Ectodermal cell (in vitro differentiated cells): ENCODE measurements at regions not wholly inside any gene's neighbourhood (a gene's known extent, or its start where the extent isn't known, plus 50 kb on each side); places are given as distances from the start of the nearest gene placed in this dataset.
"Not testable (repeated sequence)": the region's sequence is repeated elsewhere in the genome, so short reads cannot be mapped to it uniquely, and the experiment has no call there.

Experiments
- H3K27ac ChIP-seq: 2 replicates; pipeline ENCODE4 v1.7.0; 2013; ENCODE audit warnings: mild to moderate bottlenecking, low read depth, low read length; ENCODE audit not compliant: insufficient read depth, poor library complexity, severe bottlenecking
- H3K27me3 ChIP-seq: 2 replicates; pipeline ENCODE4 v1.7.0; 2013; ENCODE audit warnings: mild to moderate bottlenecking, low read length; ENCODE audit not compliant: insufficient read depth, control insufficient read depth, poor library complexity, severe bottlenecking
- H3K36me3 ChIP-seq: one replicate; pipeline ENCODE4 v1.7.0; 2013; ENCODE audit warnings: low read length; ENCODE audit not compliant: control insufficient read depth, insufficient read depth
- H3K4me1 ChIP-seq: one replicate; pipeline ENCODE4 v1.7.0; 2013; ENCODE audit warnings: low read length; ENCODE audit not compliant: control insufficient read depth, insufficient read depth
- H3K4me3 ChIP-seq: 2 replicates; pipeline ENCODE4 v1.7.0; 2013; ENCODE audit warnings: low read depth, low read length, control low read depth; ENCODE audit not compliant: insufficient read depth
- H3K9me3 ChIP-seq: 2 replicates; pipeline ENCODE4 v1.7.0; 2013; ENCODE audit warnings: mild to moderate bottlenecking, low read length, moderate library complexity; ENCODE audit not compliant: control insufficient read depth
- whole genome bisulfite sequencing, 2 experiments: methylation state at CpG; one replicate each; pipeline ENCODE4 v1.1.7; 2013; ENCODE audit warnings: missing lambda C conversion rate in 2 of 2; 5-methylcytosine and 5-hydroxymethylcytosine counted together

DNA sequence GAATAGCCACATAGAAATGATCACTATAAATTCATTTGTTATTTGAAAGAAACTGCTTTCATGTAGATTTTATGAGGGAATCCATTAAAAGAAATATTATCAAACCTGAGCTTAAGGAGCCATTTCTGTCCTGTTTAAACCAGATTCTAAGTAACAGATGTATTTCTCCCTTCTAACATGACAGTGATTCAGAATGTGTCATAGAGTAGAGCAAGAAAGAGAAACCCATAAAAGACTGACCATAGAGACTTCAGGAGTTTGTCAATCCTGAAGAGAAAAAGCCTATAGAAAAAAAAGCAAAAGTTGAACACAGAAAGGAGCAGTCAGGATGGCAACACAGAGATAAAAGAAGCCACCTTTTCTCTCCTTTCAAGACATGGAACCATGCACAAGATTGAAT, 390.6 kb downstream of the PRIM2 start:
- not testable (repeated sequence) for H3K27ac ChIP-seq, H3K27me3 ChIP-seq, H3K4me3 ChIP-seq, H3K9me3 ChIP-seq, H3K36me3 ChIP-seq, H3K4me1 ChIP-seq

DNA sequence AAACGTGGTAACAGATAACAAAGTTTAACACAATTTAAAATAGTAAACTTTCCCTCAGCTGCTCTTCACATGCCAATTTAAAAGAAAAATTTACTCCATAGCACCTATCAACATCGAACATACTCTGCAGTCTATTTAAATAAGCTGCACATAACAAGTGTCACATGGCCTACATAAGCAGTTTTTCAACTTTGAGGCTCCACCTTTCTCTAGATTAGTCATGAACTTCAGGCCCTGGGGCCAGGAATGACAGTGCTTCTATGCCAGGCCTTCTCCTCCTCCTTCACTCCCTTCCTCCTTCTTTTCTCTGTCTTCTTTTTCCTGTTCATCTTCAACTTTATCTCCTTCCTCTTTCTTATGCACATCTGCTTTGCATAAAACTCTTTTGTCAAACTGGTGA, 405.1 kb downstream of the PRIM2 start:
- H3K4me1 ChIP-seq, H3K9me3 ChIP-seq, H3K36me3 ChIP-seq, H3K27me3 ChIP-seq, H3K27ac ChIP-seq, H3K4me3 ChIP-seq: not testable (repeated sequence)
- 74 to 84% methylated on average over 1 of the region's 2 CpGs for WGBS, 2 experiments

DNA sequence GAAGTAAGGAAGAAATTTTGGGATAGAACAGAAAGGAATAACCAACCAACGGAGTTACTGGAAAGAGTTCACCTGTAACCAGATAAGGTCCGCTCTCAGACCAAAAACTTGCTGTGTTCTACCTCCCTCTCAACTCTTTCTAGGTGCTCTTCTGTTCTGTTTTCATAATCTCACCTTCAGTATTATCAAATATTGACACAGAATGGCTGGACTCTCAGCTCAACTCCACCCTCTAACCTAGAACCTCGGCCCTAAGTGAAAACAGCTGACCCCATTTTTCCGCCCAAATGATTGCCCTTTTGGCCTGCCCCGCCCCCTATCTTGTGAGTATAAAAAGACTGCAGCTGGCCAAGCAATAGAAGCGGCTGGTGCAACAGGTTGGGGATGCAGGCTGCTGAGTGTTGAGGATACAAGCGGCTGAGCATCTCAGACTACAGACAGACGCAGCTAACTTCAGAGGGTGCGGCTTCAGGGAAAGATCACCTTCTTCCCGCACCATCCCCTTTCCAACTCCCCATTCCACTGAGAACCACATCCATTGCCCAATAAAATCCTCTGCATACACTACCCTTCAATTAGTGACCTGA, 406.5 kb downstream of the PRIM2 start:
- H3K9me3 ChIP-seq, H3K27ac ChIP-seq, H3K4me3 ChIP-seq, H3K4me1 ChIP-seq, H3K27me3 ChIP-seq, H3K36me3 ChIP-seq: not testable (repeated sequence)
- WGBS, 2 experiments = 81 to 82% methylated on average over 9 to 10 of the region's 10 CpGs

DNA sequence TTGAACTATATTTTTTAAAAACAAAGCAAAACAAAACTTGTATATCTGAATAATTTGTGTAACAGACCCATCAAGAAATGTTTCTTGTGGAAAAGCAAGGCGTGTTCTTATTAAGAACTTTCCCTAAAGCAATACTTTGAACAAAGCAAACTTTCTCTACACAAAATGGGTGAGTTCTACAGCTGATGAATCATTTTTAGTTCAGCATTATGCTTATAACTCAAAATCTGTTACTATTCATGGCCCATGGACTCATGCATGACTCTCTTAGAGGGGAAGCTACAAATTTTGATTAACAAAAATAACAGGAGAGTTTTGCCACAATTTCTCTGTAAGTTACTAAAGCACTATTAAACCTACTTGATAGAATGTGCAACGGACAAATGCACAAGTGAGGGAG, 412.0 kb downstream of the PRIM2 start:
- not testable (repeated sequence) for H3K36me3 ChIP-seq, H3K27me3 ChIP-seq, H3K27ac ChIP-seq, H3K4me1 ChIP-seq, H3K4me3 ChIP-seq, H3K9me3 ChIP-seq
- WGBS, 2 experiments = no CpG with 5 or more reads among the region's 2 CpGs

DNA sequence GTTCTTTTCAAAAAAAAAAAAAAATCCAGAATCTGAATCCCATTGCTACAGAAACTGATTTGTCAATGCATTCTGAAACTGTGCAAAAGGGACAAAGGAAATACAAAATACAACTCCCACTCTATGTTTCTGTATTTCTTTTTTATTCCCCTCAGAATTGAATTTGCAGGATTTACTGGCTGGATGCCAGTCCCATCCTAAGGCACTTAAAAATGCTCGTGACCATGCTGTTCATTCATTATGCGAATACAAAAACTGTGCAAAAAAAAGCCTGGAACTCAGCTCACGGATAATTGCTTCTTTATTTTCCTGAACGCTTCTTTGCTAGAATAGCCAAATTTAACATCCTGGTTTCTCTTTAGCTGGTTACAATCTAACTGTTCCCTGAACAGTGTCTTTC, 413.3 kb downstream of the PRIM2 start:
- H3K36me3 ChIP-seq, H3K9me3 ChIP-seq, H3K4me3 ChIP-seq, H3K4me1 ChIP-seq, H3K27ac ChIP-seq, H3K27me3 ChIP-seq: not testable (repeated sequence)
- 84 to 89% methylated on average over 4 of the region's 4 CpGs for WGBS, 2 experiments

DNA sequence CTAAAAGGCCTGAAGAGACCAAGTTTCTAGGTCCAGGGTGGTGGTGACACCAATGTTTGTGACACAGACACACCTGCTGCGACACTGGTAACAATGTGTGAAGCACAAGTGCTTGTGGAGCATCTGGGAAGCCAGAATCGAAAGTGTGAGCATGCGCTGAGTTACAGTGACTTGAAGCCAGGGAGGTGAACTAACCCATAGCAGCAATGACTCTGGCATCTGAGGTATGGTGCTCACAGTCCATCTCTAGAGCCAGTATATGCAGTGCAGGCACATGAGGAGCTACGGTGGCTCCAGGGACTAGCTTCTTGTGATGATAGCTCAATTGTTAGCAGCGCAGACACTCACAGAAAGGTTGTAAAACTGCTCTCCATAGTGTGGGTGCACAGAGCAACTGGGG, 430.3 kb downstream of the PRIM2 start:
- not testable (repeated sequence) for H3K27me3 ChIP-seq, H3K36me3 ChIP-seq, H3K4me3 ChIP-seq, H3K9me3 ChIP-seq, H3K4me1 ChIP-seq, H3K27ac ChIP-seq
- WGBS, 2 experiments = 92% methylated on average over 3 of the region's 5 CpGs

DNA sequence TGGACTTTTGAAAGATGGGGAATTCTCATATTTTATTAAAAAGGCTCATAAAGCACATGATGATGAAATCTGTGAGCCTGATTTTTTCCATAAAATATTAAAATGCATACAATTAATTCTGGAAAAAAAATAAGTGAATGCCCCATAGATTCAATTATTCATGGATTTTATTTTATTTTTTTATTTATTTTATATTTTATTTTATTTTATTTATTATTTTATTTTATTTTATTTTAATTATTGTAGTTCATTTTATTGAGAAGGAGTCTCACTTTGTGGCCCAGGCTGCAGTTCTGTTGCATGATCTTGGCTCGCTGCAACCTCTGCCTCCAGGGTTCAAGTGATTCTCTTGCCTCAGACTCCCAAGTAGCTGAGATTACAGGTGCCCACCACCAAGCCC, 442.4 kb downstream of the PRIM2 start:
- H3K9me3 ChIP-seq, H3K27ac ChIP-seq, H3K4me3 ChIP-seq, H3K36me3 ChIP-seq, H3K4me1 ChIP-seq, H3K27me3 ChIP-seq: not testable (repeated sequence)
- 63 to 74% methylated on average over 1 of the region's 1 CpG for WGBS, 2 experiments

DNA sequence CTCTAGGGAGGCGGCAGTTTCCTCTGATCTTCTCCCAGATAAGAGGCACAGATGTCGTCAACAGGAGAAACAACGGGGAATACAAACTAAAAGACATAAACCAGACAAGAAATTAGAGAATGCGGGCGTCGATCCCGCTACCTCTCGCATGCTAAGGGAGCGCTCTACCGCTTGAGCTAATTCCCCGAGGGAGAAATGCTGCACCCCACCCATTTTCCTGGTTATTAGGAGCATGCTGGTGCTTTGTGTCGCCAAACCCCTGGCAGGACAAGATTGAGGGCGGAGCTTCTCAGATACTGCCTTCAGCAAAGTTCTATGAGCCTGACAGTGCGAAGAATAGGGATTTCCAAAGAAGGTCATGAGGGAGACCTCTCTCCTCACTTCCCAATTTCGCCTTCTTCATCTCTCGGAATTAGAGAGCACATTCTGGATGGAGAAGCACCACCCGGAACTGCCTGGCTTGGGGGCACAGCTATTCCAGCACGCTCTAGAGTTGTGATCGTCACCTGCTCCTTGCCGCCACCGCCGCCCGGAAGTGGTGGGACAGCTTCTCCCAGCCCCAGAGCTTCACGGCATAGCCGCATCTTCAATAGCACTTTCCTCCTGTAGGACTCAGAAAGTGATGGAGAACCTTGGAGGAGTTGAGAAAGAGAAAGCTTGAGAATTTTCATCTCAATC, 475.4 kb downstream of the PRIM2 start:
- H3K36me3 ChIP-seq, H3K9me3 ChIP-seq: not testable (repeated sequence)
- 32 to 36% methylated on average over 16 to 20 of the region's 25 CpGs for WGBS, 2 experiments

DNA sequence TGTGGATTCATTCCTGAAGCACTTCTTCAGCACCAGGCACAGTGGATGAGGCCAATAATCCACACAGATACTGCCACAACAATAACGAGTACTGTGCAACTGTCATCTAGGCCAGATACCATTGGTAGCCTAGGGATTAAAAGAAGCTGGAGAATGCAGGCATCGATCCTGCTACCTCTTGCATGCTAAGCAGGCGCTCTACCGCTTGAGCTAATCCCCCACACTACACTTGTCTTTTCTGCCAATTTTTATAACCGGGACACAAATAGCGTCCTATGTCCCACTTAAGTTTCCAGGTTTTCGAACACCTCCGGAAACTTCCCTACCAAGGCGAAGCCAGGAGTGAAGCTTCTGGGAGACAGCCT, 475.9 kb downstream of the PRIM2 start:
- not testable (repeated sequence) for H3K4me3 ChIP-seq, H3K36me3 ChIP-seq, H3K9me3 ChIP-seq, H3K4me1 ChIP-seq, H3K27ac ChIP-seq
- H3K27me3 ChIP-seq = peaks cover 55% of the 10 kb centered on the region
- 36 to 37% methylated on average over 8 to 9 of the region's 9 CpGs for WGBS, 2 experiments

More for the DNA sequence above, 475.4 kb downstream of the PRIM2 start:
- H3K4me3 ChIP-seq, H3K27ac ChIP-seq, H3K4me1 ChIP-seq: not testable (repeated sequence)
- peaks cover 55% of the 10 kb centered on the region for H3K27me3 ChIP-seq

DNA sequence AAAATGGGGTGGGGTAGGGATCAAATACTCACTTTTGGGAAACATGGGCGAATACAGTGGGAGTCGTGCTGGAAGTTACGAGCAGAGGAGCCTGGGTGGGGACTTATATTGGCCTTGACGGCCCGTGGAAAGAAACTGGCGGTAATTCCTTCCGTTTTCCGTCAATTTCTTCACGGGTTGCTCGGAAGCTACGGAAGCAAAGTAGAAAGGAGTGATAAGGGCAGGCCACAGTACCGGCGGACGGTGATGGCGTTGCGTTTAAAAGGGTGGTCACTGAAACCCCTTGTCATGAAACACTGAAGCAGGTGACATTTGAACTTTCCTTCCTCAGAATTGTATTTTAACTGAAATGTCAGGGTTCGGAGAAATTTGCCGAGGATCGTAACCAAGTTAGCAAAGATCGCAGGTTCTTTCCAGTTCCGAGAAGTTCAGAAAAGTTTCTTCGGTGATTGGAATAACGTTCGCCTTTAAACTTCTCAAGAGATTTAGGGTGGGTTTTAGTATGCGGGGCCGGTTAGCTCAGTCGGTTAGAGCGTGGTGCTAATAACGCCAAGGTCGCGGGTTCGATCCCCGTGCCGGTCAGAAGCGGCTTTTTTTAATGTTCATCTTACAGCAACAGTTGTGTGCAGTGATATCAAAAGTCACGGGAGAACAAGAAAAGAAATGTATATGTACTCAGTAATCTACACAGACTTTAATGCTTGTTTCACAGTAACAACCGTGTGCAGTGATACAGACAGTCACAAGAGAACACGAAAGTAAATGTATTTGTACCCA, 482.5 kb downstream of the PRIM2 start:
- Histone ChIP-seq H3K27me3 (peaks cover 37% of the 10 kb centered on the region), H3K4me3 (peak overlapping the region; percentile 32)
- H3K36me3 ChIP-seq, H3K27ac ChIP-seq, H3K4me1 ChIP-seq, H3K9me3 ChIP-seq: not testable (repeated sequence)
- WGBS, 2 experiments = 29 to 33% methylated on average over 37 of the region's 38 CpGs
